ENCODE measurements at regions not wholly inside any gene's neighbourhood (a gene's known extent, or its start where the extent isn't known, plus 50 kb on each side); places are given as distances from the start of the nearest gene placed in this dataset.

- Histone ChIP-seq H3K27me3 (ENCODE audit: control insufficient read depth, insufficient read depth, low read length) (no peaks in the 10 kb centered on the region), H3K4me1 (ENCODE audit: control insufficient read depth, insufficient read depth, low read length) (peaks cover 12% of the 10 kb centered on the region), H3K4me3 (ENCODE audit: low read depth in 2 of 2, low read length in 2 of 2) (no peak overlapping the region), H3K9me3 (ENCODE audit: control insufficient read depth, insufficient read depth, low read depth, low read length) (no peaks in the 10 kb centered on the region; the same call in 1 of the 2 replicates), H3K27ac (ENCODE audit: low read length) (peak overlapping the region; percentile 87; the same call in 1 of the 2 replicates), H3K36me3 (ENCODE audit: control insufficient read depth, insufficient read depth, low read length) (no peaks in the 10 kb centered on the region)
- no peak for TF ChIP-seq SIN3A (IDR thresholded peaks at IDR 0.05; ENCODE audit: borderline replicate concordance, insufficient read depth, low read depth, low read length)
- no peak for TF ChIP-seq TCF7L2 (IDR thresholded peaks at IDR 0.05; ENCODE audit: low read depth, low read length)
- TF ChIP-seq POLR2AphosphoS5 (IDR thresholded peaks at IDR 0.05; ENCODE audit: low read depth, low read length) = no peak
- no peak for TF ChIP-seq REST (IDR thresholded peaks at IDR 0.05; ENCODE audit: insufficient read depth in 1 of 2, low read depth in 2 of 2, low read length in 1 of 2)
- TF ChIP-seq CTCF (IDR thresholded peaks at IDR 0.05) = no peak
- no TSS peak for BruUV-seq (replicated peaks)
- in situ Hi-C loops (cut with HindIII; ENCODE audit: low pct_unique_long_range_greater_than_20kb, low sequenced_read_pairs) (no loop called here), intact Hi-C loops (cut with micrococcal nuclease; ENCODE audit: unreplicated experiment) (no loop called here)
- DNase-seq (ENCODE audit: low read depth, low spot score) (no peak), ATAC-seq (no peak)
- ChIA-PET CTCF (no interaction called here), POLR2A (interaction anchor here (0.8 kb wide), 1 partner anchor 17 kb away, joined by 3 read pairs; no protein-coding TSS in a partner anchor)
These were observed 61.1 kb upstream of the GADD45A start for GRCh38 chr1:67623906-67624305.

- H3K27me3 ChIP-seq (ENCODE audit: control insufficient read depth, insufficient read depth, low read length) = no peaks in the 10 kb centered on the region
- no TSS peak for BruUV-seq (replicated peaks)
- ATAC-seq = no peak
- peak overlapping the region; percentile 87; the same call in 1 of the 2 replicates for H3K27ac ChIP-seq (ENCODE audit: low read length)
- H3K9me3 ChIP-seq (ENCODE audit: control insufficient read depth, insufficient read depth, low read depth, low read length) = no peaks in the 10 kb centered on the region; the same call in 1 of the 2 replicates
- DNase-seq (ENCODE audit: low read depth, low spot score) = no peak
- intact Hi-C loops (cut with micrococcal nuclease; ENCODE audit: unreplicated experiment) (no loop called here), in situ Hi-C loops (cut with HindIII; ENCODE audit: low pct_unique_long_range_greater_than_20kb, low sequenced_read_pairs) (no loop called here)
- no peaks in the 10 kb centered on the region for H3K36me3 ChIP-seq (ENCODE audit: control insufficient read depth, insufficient read depth, low read length)
- no peak for TF ChIP-seq POLR2AphosphoS5 (IDR thresholded peaks at IDR 0.05; ENCODE audit: low read depth, low read length)
- ChIA-PET POLR2A (interaction anchor here (0.8 kb wide), 1 partner anchor 18 kb away, joined by 3 read pairs; no protein-coding TSS in a partner anchor), CTCF (no interaction called here)
- no peak overlapping the region for H3K4me3 ChIP-seq (ENCODE audit: low read depth in 2 of 2, low read length in 2 of 2)
- peaks cover 10% of the 10 kb centered on the region for H3K4me1 ChIP-seq (ENCODE audit: control insufficient read depth, insufficient read depth, low read length)
These were observed 60.3 kb upstream of the GADD45A start for GRCh38 chr1:67624680-67625079.

GRCh38 chr1:67626090-67626860 is 58.7 kb upstream of the GADD45A start:
- peak; percentile 40; the same call in 1 of the 2 replicates for ATAC-seq
- TF ChIP-seq POLR2AphosphoS5 (IDR thresholded peaks at IDR 0.05; ENCODE audit: low read depth, low read length) (no peak), REST (IDR thresholded peaks at IDR 0.05; ENCODE audit: insufficient read depth in 1 of 2, low read depth in 2 of 2, low read length in 1 of 2) (no peak), SIN3A (IDR thresholded peaks at IDR 0.05; ENCODE audit: borderline replicate concordance, insufficient read depth, low read depth, low read length) (no peak)
- Histone ChIP-seq H3K27me3 (ENCODE audit: control insufficient read depth, insufficient read depth, low read length) (no peaks in the 10 kb centered on the region), H3K4me1 (ENCODE audit: control insufficient read depth, insufficient read depth, low read length) (peaks cover 16% of the 10 kb centered on the region), H3K9me3 (ENCODE audit: control insufficient read depth, insufficient read depth, low read depth, low read length) (no peaks in the 10 kb centered on the region; the same call in 1 of the 2 replicates), H3K27ac (ENCODE audit: low read length) (peak overlapping the region; percentile 87), H3K4me3 (ENCODE audit: low read depth in 2 of 2, low read length in 2 of 2) (no peak overlapping the region), H3K36me3 (ENCODE audit: control insufficient read depth, insufficient read depth, low read length) (no peaks in the 10 kb centered on the region)
- no TSS peak for BruUV-seq (replicated peaks)
- intact Hi-C loops (cut with micrococcal nuclease; ENCODE audit: unreplicated experiment) = no loop called here
- no peak for DNase-seq (ENCODE audit: low read depth, low spot score)
- ChIA-PET CTCF (no interaction called here), POLR2A (no interaction called here)
- in situ Hi-C loops (cut with HindIII; ENCODE audit: low pct_unique_long_range_greater_than_20kb, low sequenced_read_pairs) = no loop called here
